ENCODE measurements at regions not wholly inside any gene's neighbourhood (a gene's known extent, or its start where the extent isn't known, plus 50 kb on each side); places are given as distances from the start of the nearest gene placed in this dataset.
"Not testable (repeated sequence)": the region's sequence is repeated elsewhere in the genome, so short reads cannot be mapped to it uniquely, and the experiment has no call there.

- not testable (repeated sequence) for H3K27ac Mint-ChIP-seq; DNase-seq; H3K4me1 Mint-ChIP-seq; H3K4me3 Mint-ChIP-seq; H3K27me3 Mint-ChIP-seq; ATAC-seq; H3K36me3 Mint-ChIP-seq (ENCODE audit: low read depth); H3K9me3 ChIP-seq (ENCODE audit: control insufficient read depth, low read length, poor library complexity, severe bottlenecking)
Observed at GRCh38 chr7:106713452-106713851, 52.5 kb upstream of the CCDC71L start.

GRCh38 chr7:106714590-106715442 lies 53.9 kb upstream of the CCDC71L start:
- H3K27ac Mint-ChIP-seq; H3K4me3 Mint-ChIP-seq; DNase-seq; H3K27me3 Mint-ChIP-seq; H3K4me1 Mint-ChIP-seq; H3K36me3 Mint-ChIP-seq (ENCODE audit: low read depth); ATAC-seq; H3K9me3 ChIP-seq (ENCODE audit: control insufficient read depth, low read length, poor library complexity, severe bottlenecking): not testable (repeated sequence)

GRCh38 chr7:106715730-106716129 lies 54.8 kb upstream of the CCDC71L start:
- Mint-ChIP-seq H3K36me3 (ENCODE audit: low read depth) (peaks cover 2% of the 10 kb centered on the region), H3K27me3 (no peaks in the 10 kb centered on the region), H3K4me1 (no peaks in the 10 kb centered on the region), H3K4me3 (no peak overlapping the region), H3K27ac (no peak overlapping the region)
- H3K9me3 ChIP-seq (ENCODE audit: control insufficient read depth, low read length, poor library complexity, severe bottlenecking), result peaks cover 2% of the 10 kb centered on the region
- ATAC-seq (no peak), DNase-seq (no peak)

- Mint-ChIP-seq H3K4me1 (no peaks in the 10 kb centered on the region), H3K27me3 (no peaks in the 10 kb centered on the region), H3K4me3 (no peak overlapping the region), H3K27ac (no peak overlapping the region), H3K36me3 (ENCODE audit: low read depth) (peaks cover 2% of the 10 kb centered on the region)
- peaks cover 2% of the 10 kb centered on the region for H3K9me3 ChIP-seq (ENCODE audit: control insufficient read depth, low read length, poor library complexity, severe bottlenecking)
- DNase-seq (no peak), ATAC-seq (no peak)
Observed at GRCh38 chr7:106717254-106717954, 56.4 kb upstream of the CCDC71L start.

- Mint-ChIP-seq H3K36me3 (ENCODE audit: low read depth) (peaks cover 2% of the 10 kb centered on the region), H3K27me3 (no peaks in the 10 kb centered on the region), H3K27ac (no peak overlapping the region), H3K4me1 (no peaks in the 10 kb centered on the region), H3K4me3 (no peak overlapping the region)
- DNase-seq, result no peak
- peak; percentile 95 for ATAC-seq
- H3K9me3 ChIP-seq (ENCODE audit: control insufficient read depth, low read length, poor library complexity, severe bottlenecking), result peaks cover 2% of the 10 kb centered on the region
Observed at GRCh38 chr7:106717955-106718871, 57.3 kb upstream of the CCDC71L start.

GRCh38 chr7:106720641-106721040 lies 59.7 kb upstream of the CCDC71L start:
- Mint-ChIP-seq H3K27ac (no peak overlapping the region), H3K27me3 (no peaks in the 10 kb centered on the region), H3K4me3 (no peak overlapping the region), H3K4me1 (no peaks in the 10 kb centered on the region), H3K36me3 (ENCODE audit: low read depth) (peaks cover 2% of the 10 kb centered on the region)
- peaks cover 2% of the 10 kb centered on the region for H3K9me3 ChIP-seq (ENCODE audit: control insufficient read depth, low read length, poor library complexity, severe bottlenecking)
- DNase-seq, result no peak
- no peak for ATAC-seq

- H3K4me1 Mint-ChIP-seq, result no peaks in the 10 kb centered on the region
- DNase-seq (no peak), ATAC-seq (no peak)
- H3K36me3 Mint-ChIP-seq (ENCODE audit: low read depth), result peaks cover 2% of the 10 kb centered on the region
- H3K4me3 Mint-ChIP-seq, result no peak overlapping the region
- no peak overlapping the region for H3K27ac Mint-ChIP-seq
- no peaks in the 10 kb centered on the region for H3K9me3 ChIP-seq (ENCODE audit: control insufficient read depth, low read length, poor library complexity, severe bottlenecking)
- no peaks in the 10 kb centered on the region for H3K27me3 Mint-ChIP-seq
Observed at GRCh38 chr7:106721816-106722785, 61.1 kb upstream of the CCDC71L start.

- Mint-ChIP-seq H3K4me3 (no peak overlapping the region), H3K36me3 (ENCODE audit: low read depth) (peaks cover 2% of the 10 kb centered on the region), H3K27me3 (no peaks in the 10 kb centered on the region), H3K4me1 (no peaks in the 10 kb centered on the region), H3K27ac (no peak overlapping the region)
- DNase-seq (no peak), ATAC-seq (no peak)
- no peaks in the 10 kb centered on the region for H3K9me3 ChIP-seq (ENCODE audit: control insufficient read depth, low read length, poor library complexity, severe bottlenecking)
Observed at GRCh38 chr7:106723398-106723797, 62.4 kb upstream of the CCDC71L start.

- no peak for DNase-seq
- no peaks in the 10 kb centered on the region for H3K27me3 Mint-ChIP-seq
- ATAC-seq, result no peak
Observed at GRCh38 chr7:106729720-106730385, 68.9 kb upstream of the CCDC71L start.

GRCh38 chr7:106731187-106731586 lies 70.2 kb upstream of the CCDC71L start:
- no peak for ATAC-seq
- Mint-ChIP-seq H3K4me3 (no peak overlapping the region), H3K4me1 (peaks cover 18% of the 10 kb centered on the region), H3K27me3 (no peaks in the 10 kb centered on the region), H3K27ac (no peak overlapping the region), H3K36me3 (ENCODE audit: low read depth) (no peaks in the 10 kb centered on the region)
- no peak for DNase-seq
- H3K9me3 ChIP-seq (ENCODE audit: control insufficient read depth, low read length, poor library complexity, severe bottlenecking), result no peaks in the 10 kb centered on the region

More at GRCh38 chr7:106729720-106730385, 68.9 kb upstream of the CCDC71L start:
- Mint-ChIP-seq H3K4me3 (no peak overlapping the region), H3K36me3 (ENCODE audit: low read depth) (no peaks in the 10 kb centered on the region), H3K4me1 (peaks cover 16% of the 10 kb centered on the region), H3K27ac (no peak overlapping the region)
- H3K9me3 ChIP-seq (ENCODE audit: control insufficient read depth, low read length, poor library complexity, severe bottlenecking), result no peaks in the 10 kb centered on the region

- no peaks in the 10 kb centered on the region for H3K9me3 ChIP-seq (ENCODE audit: control insufficient read depth, low read length, poor library complexity, severe bottlenecking)
- peaks cover 24% of the 10 kb centered on the region for H3K4me1 Mint-ChIP-seq
- H3K27ac Mint-ChIP-seq, result no peak overlapping the region
- no peak for ATAC-seq
- peak overlapping the region; percentile 66 for H3K4me3 Mint-ChIP-seq
- no peaks in the 10 kb centered on the region for H3K27me3 Mint-ChIP-seq
- DNase-seq, result no peak
- H3K36me3 Mint-ChIP-seq (ENCODE audit: low read depth), result no peaks in the 10 kb centered on the region
Observed at GRCh38 chr7:106731646-106732444, 70.9 kb upstream of the CCDC71L start.
